GM19351 (cell line): ENCODE measurements at regions not wholly inside any gene's neighbourhood (a gene's known extent, or its start where the extent isn't known, plus 50 kb on each side); places are given as distances from the start of the nearest gene placed in this dataset.
"Not testable (repeated sequence)": the region's sequence is repeated elsewhere in the genome, so short reads cannot be mapped to it uniquely, and the experiment has no call there.

ENCODE experiments used
- ATAC-seq: cut with Tn5 transposase; IDR thresholded peaks from one replicate; pipeline ENCODE4 v1.9.1; 2021; ENCODE audit warnings: mild to moderate bottlenecking, moderate library complexity; ENCODE audit not compliant: unreplicated experiment

GRCh38 chr1:55768327-55768952 is 553.3 kb upstream of the USP24 start:
- ATAC-seq, result no peak

- no peak for ATAC-seq
These were observed 552.0 kb upstream of the USP24 start for GRCh38 chr1:55767171-55767570.

GRCh38 chr1:55765505-55765904 is 550.3 kb upstream of the USP24 start:
- ATAC-seq, result not testable (repeated sequence)

- ATAC-seq, result no peak
These were observed 536.6 kb upstream of the USP24 start for GRCh38 chr1:55751776-55752175.

- ATAC-seq, result no peak
These were observed 535.4 kb upstream of the USP24 start for GRCh38 chr1:55750628-55750995.

GRCh38 chr1:55749975-55750627 is 534.9 kb upstream of the USP24 start:
- no peak for ATAC-seq

- ATAC-seq, result no peak
These were observed 532.3 kb upstream of the USP24 start for GRCh38 chr1:55747408-55747841.

GRCh38 chr1:55746710-55747109 is 531.5 kb upstream of the USP24 start:
- no peak for ATAC-seq

- no peak for ATAC-seq
These were observed 526.4 kb upstream of the USP24 start for GRCh38 chr1:55741516-55741915.

GRCh38 chr1:55735106-55735505 is 519.9 kb upstream of the USP24 start:
- ATAC-seq, result no peak

GRCh38 chr1:55726994-55727393 is 511.8 kb upstream of the USP24 start:
- no peak for ATAC-seq

GRCh38 chr1:55725378-55725777 is 510.2 kb upstream of the USP24 start:
- ATAC-seq, result no peak

- ATAC-seq, result no peak
These were observed 509.6 kb upstream of the USP24 start for GRCh38 chr1:55724551-55725325.

- ATAC-seq, result no peak
These were observed 507.8 kb upstream of the USP24 start for GRCh38 chr1:55723001-55723400.

- ATAC-seq, result no peak
These were observed 505.1 kb upstream of the USP24 start for GRCh38 chr1:55720261-55720660.

GRCh38 chr1:55718758-55719671 is 503.9 kb upstream of the USP24 start:
- no peak for ATAC-seq

- ATAC-seq, result no peak
These were observed 501.9 kb upstream of the USP24 start for GRCh38 chr1:55717111-55717510.

- ATAC-seq, result no peak
These were observed 501.4 kb upstream of the USP24 start for GRCh38 chr1:55716610-55717009.

GRCh38 chr1:55716151-55716550 is 501.0 kb upstream of the USP24 start:
- ATAC-seq, result no peak

GRCh38 chr1:55714230-55714629 is 499.1 kb upstream of the USP24 start:
- ATAC-seq, result no peak

GRCh38 chr1:55713516-55713915 is 498.4 kb upstream of the USP24 start:
- ATAC-seq, result no peak
